Activated T-cell treated with anti-CD3 and anti-CD28 coated beads, Interleukin-2, amount 50 U/mL, for 4 hours (primary cell): ENCODE measurements at regions not wholly inside any gene's neighbourhood (a gene's known extent, or its start where the extent isn't known, plus 50 kb on each side); places are given as distances from the start of the nearest gene placed in this dataset.
"Not testable (repeated sequence)": the region's sequence is repeated elsewhere in the genome, so short reads cannot be mapped to it uniquely, and the experiment has no call there.

Experiments
- ATAC-seq, 2 donors: fragments of 200-7000 bp; cut with Tn5 transposase; one replicate each; pipeline ENCODE4 v1.10.0; 2021
- DNase-seq: peaks from one replicate; pipeline ENCODE4 v3.0.0-alpha.2; 2020
- H3K27me3 Mint-ChIP-seq: one replicate; pipeline ENCODE4 v1.8.0; 2021; ENCODE audit warnings: low read depth, mixed read lengths
- H3K36me3 Mint-ChIP-seq: one replicate; pipeline ENCODE4 v1.8.0; 2022; ENCODE audit warnings: mixed read lengths; ENCODE audit not compliant: insufficient read depth
- H3K4me1 Mint-ChIP-seq: one replicate; pipeline ENCODE4 v1.8.0; 2021; ENCODE audit warnings: low read depth, mixed read lengths
- H3K4me3 Mint-ChIP-seq: one replicate; pipeline ENCODE4 v1.8.0; 2021; ENCODE audit warnings: mild to moderate bottlenecking, moderate library complexity, mixed read lengths
- H3K9me3 Mint-ChIP-seq: one replicate; pipeline ENCODE4 v1.8.0; 2021; ENCODE audit warnings: mixed read lengths

- no peak for ATAC-seq
- Mint-ChIP-seq H3K27me3 (no peaks in the 10 kb centered on the region), H3K9me3 (no peaks in the 10 kb centered on the region), H3K36me3 (no peaks in the 10 kb centered on the region), H3K4me3 (no peak overlapping the region), H3K4me1 (no peaks in the 10 kb centered on the region)
- DNase-seq = no peak
Measured at GRCh38 chr2:62404913-62405312, 101.1 kb downstream of the TMEM17 start.

GRCh38 chr2:62402156-62402555 lies 103.8 kb downstream of the TMEM17 start:
- H3K9me3 Mint-ChIP-seq = no peaks in the 10 kb centered on the region
- ATAC-seq = no peak
- no peak overlapping the region for H3K4me3 Mint-ChIP-seq
- DNase-seq = no peak
- no peaks in the 10 kb centered on the region for H3K36me3 Mint-ChIP-seq
- no peaks in the 10 kb centered on the region for H3K4me1 Mint-ChIP-seq
- H3K27me3 Mint-ChIP-seq = peaks cover 2% of the 10 kb centered on the region

GRCh38 chr2:62398356-62398755 lies 107.6 kb downstream of the TMEM17 start:
- Mint-ChIP-seq H3K4me1 (no peaks in the 10 kb centered on the region), H3K9me3 (no peaks in the 10 kb centered on the region), H3K27me3 (peaks cover 3% of the 10 kb centered on the region), H3K36me3 (no peaks in the 10 kb centered on the region), H3K4me3 (no peak overlapping the region)
- ATAC-seq (no peak), DNase-seq (no peak)

GRCh38 chr2:62396880-62397279 lies 109.1 kb downstream of the TMEM17 start:
- Mint-ChIP-seq H3K4me1 (no peaks in the 10 kb centered on the region), H3K9me3 (no peaks in the 10 kb centered on the region), H3K27me3 (peaks cover 3% of the 10 kb centered on the region), H3K36me3 (no peaks in the 10 kb centered on the region), H3K4me3 (no peak overlapping the region)
- DNase-seq (no peak), ATAC-seq (no peak)

GRCh38 chr2:62393293-62393692 lies 112.7 kb downstream of the TMEM17 start:
- DNase-seq (no peak), ATAC-seq (no peak)
- Mint-ChIP-seq H3K36me3 (no peaks in the 10 kb centered on the region), H3K9me3 (no peaks in the 10 kb centered on the region), H3K4me1 (no peaks in the 10 kb centered on the region), H3K27me3 (peaks cover 3% of the 10 kb centered on the region), H3K4me3 (no peak overlapping the region)

- Mint-ChIP-seq H3K27me3 (peaks cover 2% of the 10 kb centered on the region), H3K4me1 (no peaks in the 10 kb centered on the region), H3K36me3 (no peaks in the 10 kb centered on the region), H3K9me3 (peaks cover 2% of the 10 kb centered on the region), H3K4me3 (no peak overlapping the region)
- ATAC-seq (no peak), DNase-seq (no peak)
Measured at GRCh38 chr2:62391696-62392095, 114.3 kb downstream of the TMEM17 start.

- H3K4me1 Mint-ChIP-seq, H3K36me3 Mint-ChIP-seq, H3K4me3 Mint-ChIP-seq, DNase-seq, H3K27me3 Mint-ChIP-seq, ATAC-seq, H3K9me3 Mint-ChIP-seq: not testable (repeated sequence)
Measured at GRCh38 chr2:62386378-62386777, 119.6 kb downstream of the TMEM17 start.

GRCh38 chr2:62383846-62384245 lies 122.1 kb downstream of the TMEM17 start:
- Mint-ChIP-seq H3K4me1 (no peaks in the 10 kb centered on the region), H3K9me3 (peaks cover 6% of the 10 kb centered on the region), H3K36me3 (peaks cover 2% of the 10 kb centered on the region), H3K4me3 (no peak overlapping the region), H3K27me3 (no peaks in the 10 kb centered on the region)
- ATAC-seq = no peak
- no peak for DNase-seq

GRCh38 chr2:62382757-62383156 lies 123.2 kb downstream of the TMEM17 start:
- no peak overlapping the region for H3K4me3 Mint-ChIP-seq
- H3K9me3 Mint-ChIP-seq = peaks cover 6% of the 10 kb centered on the region
- no peaks in the 10 kb centered on the region for H3K27me3 Mint-ChIP-seq
- no peaks in the 10 kb centered on the region for H3K4me1 Mint-ChIP-seq
- DNase-seq (no peak), ATAC-seq (no peak)
- peaks cover 2% of the 10 kb centered on the region for H3K36me3 Mint-ChIP-seq

GRCh38 chr2:62382122-62382521 lies 123.9 kb downstream of the TMEM17 start:
- DNase-seq = no peak
- H3K9me3 Mint-ChIP-seq = peaks cover 6% of the 10 kb centered on the region
- H3K27me3 Mint-ChIP-seq = no peaks in the 10 kb centered on the region
- H3K36me3 Mint-ChIP-seq = peaks cover 2% of the 10 kb centered on the region
- ATAC-seq = no peak
- no peak overlapping the region for H3K4me3 Mint-ChIP-seq
- H3K4me1 Mint-ChIP-seq = no peaks in the 10 kb centered on the region

- peaks cover 4% of the 10 kb centered on the region for H3K9me3 Mint-ChIP-seq
- H3K36me3 Mint-ChIP-seq = peaks cover 2% of the 10 kb centered on the region
- H3K4me1 Mint-ChIP-seq = no peaks in the 10 kb centered on the region
- H3K4me3 Mint-ChIP-seq = no peak overlapping the region
- no peaks in the 10 kb centered on the region for H3K27me3 Mint-ChIP-seq
- DNase-seq (no peak), ATAC-seq (no peak)
Measured at GRCh38 chr2:62381656-62382055, 124.3 kb downstream of the TMEM17 start.

GRCh38 chr2:62379566-62379965 lies 126.4 kb downstream of the TMEM17 start:
- no peaks in the 10 kb centered on the region for H3K9me3 Mint-ChIP-seq
- no peaks in the 10 kb centered on the region for H3K27me3 Mint-ChIP-seq
- no peak for DNase-seq
- ATAC-seq = no peak
- H3K36me3 Mint-ChIP-seq = no peaks in the 10 kb centered on the region
- no peaks in the 10 kb centered on the region for H3K4me1 Mint-ChIP-seq
- H3K4me3 Mint-ChIP-seq = no peak overlapping the region

GRCh38 chr2:62375113-62375420 lies 130.9 kb downstream of the TMEM17 start:
- no peaks in the 10 kb centered on the region for H3K27me3 Mint-ChIP-seq
- no peaks in the 10 kb centered on the region for H3K36me3 Mint-ChIP-seq
- DNase-seq = no peak
- H3K4me3 Mint-ChIP-seq = no peak overlapping the region
- H3K9me3 Mint-ChIP-seq = peaks cover 8% of the 10 kb centered on the region
- no peak for ATAC-seq
- no peaks in the 10 kb centered on the region for H3K4me1 Mint-ChIP-seq

- Mint-ChIP-seq H3K4me1 (no peaks in the 10 kb centered on the region), H3K9me3 (peaks cover 8% of the 10 kb centered on the region), H3K4me3 (no peak overlapping the region), H3K27me3 (no peaks in the 10 kb centered on the region), H3K36me3 (no peaks in the 10 kb centered on the region)
- no peak for ATAC-seq
- no peak for DNase-seq
Measured at GRCh38 chr2:62374301-62375112, 131.5 kb downstream of the TMEM17 start.

- no peaks in the 10 kb centered on the region for H3K36me3 Mint-ChIP-seq
- DNase-seq = no peak
Measured at GRCh38 chr2:62372824-62373223, 133.2 kb downstream of the TMEM17 start.

More at GRCh38 chr2:62372824-62373223, 133.2 kb downstream of the TMEM17 start:
- no peak overlapping the region for H3K4me3 Mint-ChIP-seq
- ATAC-seq = no peak
- H3K27me3 Mint-ChIP-seq = no peaks in the 10 kb centered on the region
- H3K9me3 Mint-ChIP-seq = peaks cover 8% of the 10 kb centered on the region
- H3K4me1 Mint-ChIP-seq = no peaks in the 10 kb centered on the region
